ENCODE measurements at regions not wholly inside any gene's neighbourhood (a gene's known extent, or its start where the extent isn't known, plus 50 kb on each side); places are given as distances from the start of the nearest gene placed in this dataset.

DNA sequence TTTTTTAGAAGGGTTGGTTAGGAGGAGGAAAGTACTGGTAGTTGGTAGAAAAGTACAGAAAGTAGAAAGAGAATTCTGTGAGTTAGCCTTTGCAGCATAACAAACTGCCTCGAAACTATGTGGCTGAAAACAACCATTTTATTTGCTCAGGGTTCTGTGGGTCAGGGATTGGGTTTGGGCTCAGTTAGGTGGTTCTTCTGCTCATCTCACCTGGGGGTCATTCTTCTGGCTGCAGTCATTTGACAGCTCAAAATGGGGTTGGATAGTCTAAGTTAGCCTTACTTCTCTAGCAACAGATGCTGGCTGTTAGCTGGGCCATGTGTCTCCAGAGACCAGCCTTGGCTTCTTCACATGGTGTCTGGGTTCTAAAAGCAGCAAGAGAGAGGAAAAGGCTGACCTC is 119.4 kb downstream of the SMIM20 start:
- H3K4me1 Mint-ChIP-seq: peaks cover 16% of the 10 kb centered on the region
- no peaks in the 10 kb centered on the region for H3K9me3 ChIP-seq (replicated peaks in 1 of 2; ENCODE audit: control insufficient read depth in 1 of 2, insufficient read depth in 1 of 2, low read length in 2 of 2)
- DNase-seq: no peak
- 100% methylated on average over 1 of the region's 1 CpG for WGBS (ENCODE audit: insufficient coverage)
- H3K27me3 ChIP-seq (ENCODE audit: control insufficient read depth in 2 of 2, insufficient read depth in 2 of 2, low read length in 2 of 2): peaks cover 6 to 15% of the 10 kb centered on the region in 2 donors
- intact Hi-C loops (cut with micrococcal nuclease): no loop called here
- H3K79me2 ChIP-seq (ENCODE audit: insufficient read depth, low read length): no peaks in the 10 kb centered on the region
- no peak overlapping the region for H2AFZ ChIP-seq (ENCODE audit: insufficient read depth, low read depth, low read length, poor library complexity, severe bottlenecking)
- H3K36me3 ChIP-seq (replicated peaks in 1 of 2; ENCODE audit: control insufficient read depth in 1 of 2, insufficient read depth in 2 of 2, low read length in 2 of 2): no peaks in the 10 kb centered on the region
- no peak overlapping the region for H3K9ac ChIP-seq (ENCODE audit: insufficient read depth, low read length, poor library complexity, severe bottlenecking)
- H4K20me1 ChIP-seq (ENCODE audit: insufficient read depth, low read length): no peaks in the 10 kb centered on the region
- no peaks in the 10 kb centered on the region for H3K4me1 ChIP-seq (ENCODE audit: control insufficient read depth in 1 of 2, insufficient read depth in 2 of 2, low read length in 2 of 2)
- no peaks in the 10 kb centered on the region for H3K36me3 Mint-ChIP-seq
- no peak overlapping the region for H3K27ac Mint-ChIP-seq
- no peak overlapping the region for H3K4me3 ChIP-seq (replicated peaks in 1 of 3; ENCODE audit: low read depth in 2 of 3, low read length in 3 of 3)
- TF ChIP-seq, protein P1, sequence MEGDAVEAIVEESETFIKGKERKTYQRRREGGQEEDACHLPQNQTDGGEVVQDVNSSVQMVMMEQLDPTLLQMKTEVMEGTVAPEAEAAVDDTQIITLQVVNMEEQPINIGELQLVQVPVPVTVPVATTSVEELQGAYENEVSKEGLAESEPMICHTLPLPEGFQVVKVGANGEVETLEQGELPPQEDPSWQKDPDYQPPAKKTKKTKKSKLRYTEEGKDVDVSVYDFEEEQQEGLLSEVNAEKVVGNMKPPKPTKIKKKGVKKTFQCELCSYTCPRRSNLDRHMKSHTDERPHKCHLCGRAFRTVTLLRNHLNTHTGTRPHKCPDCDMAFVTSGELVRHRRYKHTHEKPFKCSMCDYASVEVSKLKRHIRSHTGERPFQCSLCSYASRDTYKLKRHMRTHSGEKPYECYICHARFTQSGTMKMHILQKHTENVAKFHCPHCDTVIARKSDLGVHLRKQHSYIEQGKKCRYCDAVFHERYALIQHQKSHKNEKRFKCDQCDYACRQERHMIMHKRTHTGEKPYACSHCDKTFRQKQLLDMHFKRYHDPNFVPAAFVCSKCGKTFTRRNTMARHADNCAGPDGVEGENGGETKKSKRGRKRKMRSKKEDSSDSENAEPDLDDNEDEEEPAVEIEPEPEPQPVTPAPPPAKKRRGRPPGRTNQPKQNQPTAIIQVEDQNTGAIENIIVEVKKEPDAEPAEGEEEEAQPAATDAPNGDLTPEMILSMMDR (IDR thresholded peaks at IDR 0.05): no peak
- H3K27me3 Mint-ChIP-seq (ENCODE audit: low read depth in 3 of 3): peaks cover 25 to 35% (median 34%) of the 10 kb centered on the region in 3 donors
- no peak overlapping the region for H3K4me2 ChIP-seq (replicated peaks; ENCODE audit: extremely low read depth, low read length, poor library complexity, severe bottlenecking)
- peaks cover 0 to 2% (median 0%) of the 10 kb centered on the region in 7 donors for H3K9me3 Mint-ChIP-seq
- no peak overlapping the region for H3K27ac ChIP-seq (ENCODE audit: low read depth in 1 of 2, low read length in 2 of 2)
- H3K4me3 Mint-ChIP-seq: no peak overlapping the region

DNA sequence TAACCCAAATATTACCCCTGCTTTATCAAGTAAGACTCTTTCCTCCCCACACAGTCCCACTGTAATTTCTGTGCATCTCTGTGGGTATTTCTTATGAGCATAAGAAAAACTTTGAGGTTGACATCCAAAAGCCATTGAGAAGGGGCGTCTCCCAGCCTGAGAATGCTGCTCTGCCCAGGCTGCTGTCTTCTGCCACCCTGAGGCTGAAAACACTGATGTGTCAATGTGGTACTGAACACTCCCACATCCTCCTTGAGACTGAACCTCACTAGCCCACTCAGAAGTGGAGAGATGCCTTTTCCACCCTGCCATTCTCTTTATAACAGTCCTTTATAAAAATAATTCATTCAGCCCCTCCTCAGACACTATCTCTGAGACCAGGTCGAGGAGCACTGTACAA is 120.8 kb downstream of the SMIM20 start:
- Histone ChIP-seq H3K36me3 (replicated peaks in 1 of 2; ENCODE audit: control insufficient read depth in 1 of 2, insufficient read depth in 2 of 2, low read length in 2 of 2) (no peaks in the 10 kb centered on the region), H3K4me3 (replicated peaks in 1 of 3; ENCODE audit: low read depth in 2 of 3, low read length in 3 of 3) (no peak overlapping the region)

More for the DNA sequence above, 120.8 kb downstream of the SMIM20 start:
- Histone ChIP-seq H3K27me3 (ENCODE audit: control insufficient read depth in 2 of 2, insufficient read depth in 2 of 2, low read length in 2 of 2) (peaks cover 4% of the 10 kb centered on the region in 2 donors), H2AFZ (ENCODE audit: insufficient read depth, low read depth, low read length, poor library complexity, severe bottlenecking) (no peak overlapping the region), H3K27ac (ENCODE audit: low read depth in 1 of 2, low read length in 2 of 2) (no peak overlapping the region), H3K4me1 (ENCODE audit: control insufficient read depth in 1 of 2, insufficient read depth in 2 of 2, low read length in 2 of 2) (no peaks in the 10 kb centered on the region), H3K4me2 (replicated peaks; ENCODE audit: extremely low read depth, low read length, poor library complexity, severe bottlenecking) (no peak overlapping the region), H3K9me3 (replicated peaks in 1 of 2; ENCODE audit: control insufficient read depth in 1 of 2, insufficient read depth in 1 of 2, low read length in 2 of 2) (no peaks in the 10 kb centered on the region), H3K79me2 (ENCODE audit: insufficient read depth, low read length) (no peaks in the 10 kb centered on the region), H3K9ac (ENCODE audit: insufficient read depth, low read length, poor library complexity, severe bottlenecking) (no peak overlapping the region), H4K20me1 (ENCODE audit: insufficient read depth, low read length) (no peaks in the 10 kb centered on the region)
- Mint-ChIP-seq H3K36me3 (no peaks in the 10 kb centered on the region), H3K4me1 (peaks cover 10% of the 10 kb centered on the region), H3K9me3 (peaks cover 0 to 2% (median 0%) of the 10 kb centered on the region in 7 donors), H3K4me3 (no peak overlapping the region), H3K27me3 (ENCODE audit: low read depth in 3 of 3) (peaks cover 21 to 25% (median 23%) of the 10 kb centered on the region in 3 donors), H3K27ac (no peak overlapping the region)
- DNase-seq: no peak
- TF ChIP-seq, protein P1 (IDR thresholded peaks at IDR 0.05): no peak
- 83% methylated on average over 1 of the region's 2 CpGs for WGBS (ENCODE audit: insufficient coverage)
- intact Hi-C loops (cut with micrococcal nuclease): no loop called here

All from CD14-positive monocyte (primary cell).